ACC112 (cell line): ENCODE measurements at regions not wholly inside any gene's neighbourhood (a gene's known extent, or its start where the extent isn't known, plus 50 kb on each side); places are given as distances from the start of the nearest gene placed in this dataset.

ENCODE experiments used
- H2AFZ ChIP-seq: fragments of 200-600 bp; sonication (generic); one replicate; pipeline ENCODE4 v1.6.0; 2017; ENCODE audit warnings: antibody characterized with exemption, low read length; ENCODE audit not compliant: unreplicated experiment
- H3K27ac ChIP-seq: fragments of 200-600 bp; sonication (generic); 2 replicates; pipeline ENCODE4 v1.5.1; 2014; ENCODE audit warnings: low read depth, mild to moderate bottlenecking, antibody characterized with exemption, low read length, moderate library complexity
- H3K27me3 ChIP-seq: fragments of 200-600 bp; sonication (generic); 2 replicates; pipeline ENCODE4 v1.6.1; 2014; ENCODE audit warnings: mild to moderate bottlenecking, antibody characterized with exemption, low read length, moderate library complexity, mixed read lengths; ENCODE audit not compliant: insufficient read depth
- H3K36me3 ChIP-seq: fragments of 200-600 bp; sonication (generic); 2 replicates; pipeline ENCODE4 v1.6.1; 2016; ENCODE audit warnings: mild to moderate bottlenecking, antibody characterized with exemption, low read length, moderate library complexity, mixed read lengths; ENCODE audit not compliant: insufficient read depth
- H3K4me1 ChIP-seq: fragments of 200-600 bp; sonication (generic); one replicate; pipeline ENCODE4 v1.6.1; 2016; ENCODE audit warnings: low read length, mixed read lengths; ENCODE audit not compliant: insufficient read depth, unreplicated experiment, control insufficient read depth
- H3K4me3 ChIP-seq: fragments of 200-600 bp; sonication (generic); 2 replicates; pipeline ENCODE4 v1.5.1; 2014; ENCODE audit warnings: mild to moderate bottlenecking, low read depth, low read length
- H3K79me2 ChIP-seq: fragments of 200-600 bp; sonication (generic); one replicate; pipeline ENCODE4 v1.6.0; 2016; ENCODE audit warnings: low read length; ENCODE audit not compliant: control insufficient read depth, unreplicated experiment, insufficient read depth

GRCh38 chr2:21793461-21793860 lies 669.7 kb downstream of the TDRD15 start:
- Histone ChIP-seq H3K27me3 (no peaks in the 10 kb centered on the region), H2AFZ (no peak overlapping the region), H3K36me3 (no peaks in the 10 kb centered on the region), H3K27ac (no peak overlapping the region), H3K79me2 (no peaks in the 10 kb centered on the region), H3K4me3 (no peak overlapping the region), H3K4me1 (no peaks in the 10 kb centered on the region)

GRCh38 chr2:21794611-21795010 lies 670.8 kb downstream of the TDRD15 start:
- H3K4me3 ChIP-seq = no peak overlapping the region
- H3K27ac ChIP-seq = no peak overlapping the region
- no peaks in the 10 kb centered on the region for H3K36me3 ChIP-seq
- no peaks in the 10 kb centered on the region for H3K4me1 ChIP-seq
- H3K27me3 ChIP-seq = no peaks in the 10 kb centered on the region
- H3K79me2 ChIP-seq = no peaks in the 10 kb centered on the region
- no peak overlapping the region for H2AFZ ChIP-seq

GRCh38 chr2:21800356-21800755 lies 676.6 kb downstream of the TDRD15 start:
- H3K36me3 ChIP-seq = no peaks in the 10 kb centered on the region
- no peak overlapping the region for H2AFZ ChIP-seq

GRCh38 chr2:21803550-21803949 lies 679.8 kb downstream of the TDRD15 start:
- H3K79me2 ChIP-seq = no peaks in the 10 kb centered on the region
- H3K4me1 ChIP-seq = no peaks in the 10 kb centered on the region
- H3K36me3 ChIP-seq = no peaks in the 10 kb centered on the region
- H3K27me3 ChIP-seq = no peaks in the 10 kb centered on the region
- H3K27ac ChIP-seq = no peak overlapping the region
- no peak overlapping the region for H3K4me3 ChIP-seq
- H2AFZ ChIP-seq = no peak overlapping the region

More at GRCh38 chr2:21800356-21800755, 676.6 kb downstream of the TDRD15 start:
- no peaks in the 10 kb centered on the region for H3K4me1 ChIP-seq
- no peak overlapping the region for H3K4me3 ChIP-seq
- no peaks in the 10 kb centered on the region for H3K79me2 ChIP-seq
- H3K27ac ChIP-seq = no peak overlapping the region
- no peaks in the 10 kb centered on the region for H3K27me3 ChIP-seq

- Histone ChIP-seq H2AFZ (no peak overlapping the region), H3K4me3 (no peak overlapping the region), H3K79me2 (no peaks in the 10 kb centered on the region), H3K36me3 (no peaks in the 10 kb centered on the region), H3K4me1 (no peaks in the 10 kb centered on the region), H3K27ac (no peak overlapping the region), H3K27me3 (no peaks in the 10 kb centered on the region)
These were observed 680.4 kb downstream of the TDRD15 start for GRCh38 chr2:21804151-21804550.

- no peak overlapping the region for H2AFZ ChIP-seq
- no peaks in the 10 kb centered on the region for H3K27me3 ChIP-seq
- no peaks in the 10 kb centered on the region for H3K79me2 ChIP-seq
- H3K4me3 ChIP-seq = no peak overlapping the region
- H3K36me3 ChIP-seq = no peaks in the 10 kb centered on the region
- H3K4me1 ChIP-seq = no peaks in the 10 kb centered on the region
- H3K27ac ChIP-seq = no peak overlapping the region
These were observed 687.8 kb downstream of the TDRD15 start for GRCh38 chr2:21811541-21811940.

GRCh38 chr2:21812766-21813165 lies 689.0 kb downstream of the TDRD15 start:
- H3K4me3 ChIP-seq = no peak overlapping the region
- H3K79me2 ChIP-seq = no peaks in the 10 kb centered on the region
- no peak overlapping the region for H2AFZ ChIP-seq
- H3K4me1 ChIP-seq = no peaks in the 10 kb centered on the region
- no peak overlapping the region for H3K27ac ChIP-seq
- H3K36me3 ChIP-seq = no peaks in the 10 kb centered on the region
- no peaks in the 10 kb centered on the region for H3K27me3 ChIP-seq

GRCh38 chr2:21814588-21815149 lies 690.9 kb downstream of the TDRD15 start:
- no peak overlapping the region for H2AFZ ChIP-seq
- H3K79me2 ChIP-seq = no peaks in the 10 kb centered on the region
- H3K27ac ChIP-seq = no peak overlapping the region
- no peaks in the 10 kb centered on the region for H3K4me1 ChIP-seq
- H3K36me3 ChIP-seq = no peaks in the 10 kb centered on the region
- H3K27me3 ChIP-seq = no peaks in the 10 kb centered on the region
- no peak overlapping the region for H3K4me3 ChIP-seq

GRCh38 chr2:21818212-21818795 lies 694.5 kb downstream of the TDRD15 start:
- H3K79me2 ChIP-seq = no peaks in the 10 kb centered on the region
- no peaks in the 10 kb centered on the region for H3K4me1 ChIP-seq
- H2AFZ ChIP-seq = no peak overlapping the region
- H3K27me3 ChIP-seq = no peaks in the 10 kb centered on the region
- H3K4me3 ChIP-seq = no peak overlapping the region
- no peak overlapping the region for H3K27ac ChIP-seq
- H3K36me3 ChIP-seq = no peaks in the 10 kb centered on the region

- H2AFZ ChIP-seq = no peak overlapping the region
- H3K27ac ChIP-seq = peak overlapping the region; percentile 30
- no peaks in the 10 kb centered on the region for H3K79me2 ChIP-seq
- no peaks in the 10 kb centered on the region for H3K36me3 ChIP-seq
- H3K4me3 ChIP-seq = no peak overlapping the region
- no peaks in the 10 kb centered on the region for H3K4me1 ChIP-seq
- no peaks in the 10 kb centered on the region for H3K27me3 ChIP-seq
These were observed 695.7 kb downstream of the TDRD15 start for GRCh38 chr2:21819454-21819853.

- Histone ChIP-seq H2AFZ (no peak overlapping the region), H3K27me3 (no peaks in the 10 kb centered on the region), H3K27ac (no peak overlapping the region), H3K36me3 (no peaks in the 10 kb centered on the region), H3K79me2 (no peaks in the 10 kb centered on the region), H3K4me1 (no peaks in the 10 kb centered on the region), H3K4me3 (no peak overlapping the region)
These were observed 696.5 kb downstream of the TDRD15 start for GRCh38 chr2:21820271-21820670.
